Fibroblast of mammary gland (primary cell): ENCODE measurements at regions not wholly inside any gene's neighbourhood (a gene's known extent, or its start where the extent isn't known, plus 50 kb on each side); places are given as distances from the start of the nearest gene placed in this dataset.

ENCODE experiments used
- DNase-seq: peaks from one replicate; pipeline ENCODE4 v3.0.0-alpha.2; 2010; ENCODE audit warnings: low read depth
- H3K4me3 ChIP-seq: 2 replicates; pipeline ENCODE4 v1.5.1; 2011; ENCODE audit warnings: low read depth, mild to moderate bottlenecking, low read length, moderate library complexity; ENCODE audit not compliant: control insufficient read depth
- CTCF ChIP-seq: conservative IDR thresholded peaks from 2 replicates; pipeline ENCODE4 v1.5.1; 2011; ENCODE audit warnings: low read depth, low read length, inconsistent platforms; ENCODE audit not compliant: control insufficient read depth, insufficient read depth

- no peak for TF ChIP-seq CTCF
- no peak overlapping the region for H3K4me3 ChIP-seq
- DNase-seq = no peak
Observed at GRCh38 chr6:88262332-88262731, 96.2 kb upstream of the CNR1 start.

GRCh38 chr6:88251301-88251700, 85.2 kb upstream of the CNR1 start:
- H3K4me3 ChIP-seq = no peak overlapping the region
- TF ChIP-seq CTCF = no peak
- no peak for DNase-seq

- no peak for TF ChIP-seq CTCF
- no peak for DNase-seq
- no peak overlapping the region for H3K4me3 ChIP-seq
Observed at GRCh38 chr6:88248709-88249321, 82.7 kb upstream of the CNR1 start.

GRCh38 chr6:88246654-88247053, 80.5 kb upstream of the CNR1 start:
- DNase-seq = no peak
- TF ChIP-seq CTCF = no peak
- H3K4me3 ChIP-seq = no peak overlapping the region

GRCh38 chr6:88244721-88245120, 78.6 kb upstream of the CNR1 start:
- no peak for TF ChIP-seq CTCF
- DNase-seq = no peak
- no peak overlapping the region for H3K4me3 ChIP-seq

GRCh38 chr6:88238901-88239300, 72.8 kb upstream of the CNR1 start:
- TF ChIP-seq CTCF = no peak
- DNase-seq = no peak
- H3K4me3 ChIP-seq = no peak overlapping the region

- no peak overlapping the region for H3K4me3 ChIP-seq
- DNase-seq = peak; percentile 14
- peak; percentile 29 for TF ChIP-seq CTCF
Observed at GRCh38 chr6:88238065-88238464, 71.9 kb upstream of the CNR1 start.
